ENCODE measurements at regions not wholly inside any gene's neighbourhood (a gene's known extent, or its start where the extent isn't known, plus 50 kb on each side); places are given as distances from the start of the nearest gene placed in this dataset.

GRCh38 chr6:25175196-25175595 is 104.0 kb upstream of the CARMIL1 start:
- Histone ChIP-seq H3K4me1 (ENCODE audit: insufficient read depth, low read length) (no peaks in the 10 kb centered on the region), H3K27ac (ENCODE audit: low read depth, low read length) (no peak overlapping the region), H3K36me3 (ENCODE audit: insufficient read depth, low read length) (no peaks in the 10 kb centered on the region), H3K9ac (ENCODE audit: low read depth, low read length) (no peak overlapping the region), H3K9me3 (ENCODE audit: insufficient read depth, low read depth, low read length) (no peaks in the 10 kb centered on the region), H3K4me3 (ENCODE audit: low read length) (no peak overlapping the region), H3K27me3 (ENCODE audit: insufficient read depth, low read length) (no peaks in the 10 kb centered on the region)
- WGBS, result 88% methylated on average over 6 of the region's 6 CpGs

GRCh38 chr6:25175681-25176080 is 103.5 kb upstream of the CARMIL1 start:
- Histone ChIP-seq H3K27me3 (ENCODE audit: insufficient read depth, low read length) (no peaks in the 10 kb centered on the region), H3K36me3 (ENCODE audit: insufficient read depth, low read length) (no peaks in the 10 kb centered on the region), H3K9ac (ENCODE audit: low read depth, low read length) (no peak overlapping the region), H3K9me3 (ENCODE audit: insufficient read depth, low read depth, low read length) (no peaks in the 10 kb centered on the region), H3K27ac (ENCODE audit: low read depth, low read length) (no peak overlapping the region), H3K4me3 (ENCODE audit: low read length) (no peak overlapping the region), H3K4me1 (ENCODE audit: insufficient read depth, low read length) (no peaks in the 10 kb centered on the region)
- 100% methylated on average over 1 of the region's 2 CpGs for WGBS

GRCh38 chr6:25176466-25176865 is 102.7 kb upstream of the CARMIL1 start:
- Histone ChIP-seq H3K4me3 (ENCODE audit: low read length) (no peak overlapping the region), H3K36me3 (ENCODE audit: insufficient read depth, low read length) (no peaks in the 10 kb centered on the region), H3K9me3 (ENCODE audit: insufficient read depth, low read depth, low read length) (no peaks in the 10 kb centered on the region), H3K4me1 (ENCODE audit: insufficient read depth, low read length) (no peaks in the 10 kb centered on the region), H3K9ac (ENCODE audit: low read depth, low read length) (no peak overlapping the region), H3K27ac (ENCODE audit: low read depth, low read length) (no peak overlapping the region), H3K27me3 (ENCODE audit: insufficient read depth, low read length) (no peaks in the 10 kb centered on the region)

GRCh38 chr6:25177500-25178028 is 101.6 kb upstream of the CARMIL1 start:
- Histone ChIP-seq H3K9ac (ENCODE audit: low read depth, low read length) (no peak overlapping the region), H3K36me3 (ENCODE audit: insufficient read depth, low read length) (no peaks in the 10 kb centered on the region), H3K27ac (ENCODE audit: low read depth, low read length) (no peak overlapping the region), H3K9me3 (ENCODE audit: insufficient read depth, low read depth, low read length) (no peaks in the 10 kb centered on the region), H3K4me1 (ENCODE audit: insufficient read depth, low read length) (no peaks in the 10 kb centered on the region), H3K27me3 (ENCODE audit: insufficient read depth, low read length) (no peaks in the 10 kb centered on the region), H3K4me3 (ENCODE audit: low read length) (no peak overlapping the region)
- WGBS, result 100% methylated on average over 1 of the region's 1 CpG

GRCh38 chr6:25178336-25179035 is 100.7 kb upstream of the CARMIL1 start:
- no peaks in the 10 kb centered on the region for H3K27me3 ChIP-seq (ENCODE audit: insufficient read depth, low read length)
- H3K36me3 ChIP-seq (ENCODE audit: insufficient read depth, low read length), result no peaks in the 10 kb centered on the region
- H3K4me3 ChIP-seq (ENCODE audit: low read length), result no peak overlapping the region
- H3K4me1 ChIP-seq (ENCODE audit: insufficient read depth, low read length), result no peaks in the 10 kb centered on the region
- H3K9me3 ChIP-seq (ENCODE audit: insufficient read depth, low read depth, low read length), result no peaks in the 10 kb centered on the region
- no peak overlapping the region for H3K9ac ChIP-seq (ENCODE audit: low read depth, low read length)
- no peak overlapping the region for H3K27ac ChIP-seq (ENCODE audit: low read depth, low read length)
- 87% methylated on average over 8 of the region's 8 CpGs for WGBS

GRCh38 chr6:25179051-25179778 is 100.0 kb upstream of the CARMIL1 start:
- Histone ChIP-seq H3K27me3 (ENCODE audit: insufficient read depth, low read length) (no peaks in the 10 kb centered on the region), H3K9me3 (ENCODE audit: insufficient read depth, low read depth, low read length) (no peaks in the 10 kb centered on the region), H3K27ac (ENCODE audit: low read depth, low read length) (no peak overlapping the region), H3K36me3 (ENCODE audit: insufficient read depth, low read length) (no peaks in the 10 kb centered on the region), H3K9ac (ENCODE audit: low read depth, low read length) (no peak overlapping the region), H3K4me3 (ENCODE audit: low read length) (no peak overlapping the region), H3K4me1 (ENCODE audit: insufficient read depth, low read length) (no peaks in the 10 kb centered on the region)
- WGBS, result 84% methylated on average over 4 of the region's 4 CpGs

GRCh38 chr6:25180630-25181349 is 98.4 kb upstream of the CARMIL1 start:
- H3K4me3 ChIP-seq (ENCODE audit: low read length), result no peak overlapping the region
- no peaks in the 10 kb centered on the region for H3K4me1 ChIP-seq (ENCODE audit: insufficient read depth, low read length)
- H3K9me3 ChIP-seq (ENCODE audit: insufficient read depth, low read depth, low read length), result no peaks in the 10 kb centered on the region
- H3K27me3 ChIP-seq (ENCODE audit: insufficient read depth, low read length), result no peaks in the 10 kb centered on the region
- no peak overlapping the region for H3K9ac ChIP-seq (ENCODE audit: low read depth, low read length)
- H3K36me3 ChIP-seq (ENCODE audit: insufficient read depth, low read length), result no peaks in the 10 kb centered on the region
- no peak overlapping the region for H3K27ac ChIP-seq (ENCODE audit: low read depth, low read length)
- WGBS, result 87% methylated on average over 11 of the region's 11 CpGs

GRCh38 chr6:25181350-25181724 is 97.8 kb upstream of the CARMIL1 start:
- H3K36me3 ChIP-seq (ENCODE audit: insufficient read depth, low read length), result no peaks in the 10 kb centered on the region
- no peaks in the 10 kb centered on the region for H3K4me1 ChIP-seq (ENCODE audit: insufficient read depth, low read length)
- no peaks in the 10 kb centered on the region for H3K27me3 ChIP-seq (ENCODE audit: insufficient read depth, low read length)
- H3K27ac ChIP-seq (ENCODE audit: low read depth, low read length), result no peak overlapping the region
- no peak overlapping the region for H3K4me3 ChIP-seq (ENCODE audit: low read length)
- no peaks in the 10 kb centered on the region for H3K9me3 ChIP-seq (ENCODE audit: insufficient read depth, low read depth, low read length)
- WGBS, result 95% methylated on average over 4 of the region's 4 CpGs
- H3K9ac ChIP-seq (ENCODE audit: low read depth, low read length), result no peak overlapping the region

GRCh38 chr6:25181923-25182322 is 97.3 kb upstream of the CARMIL1 start:
- Histone ChIP-seq H3K27ac (ENCODE audit: low read depth, low read length) (no peak overlapping the region), H3K4me1 (ENCODE audit: insufficient read depth, low read length) (no peaks in the 10 kb centered on the region), H3K9me3 (ENCODE audit: insufficient read depth, low read depth, low read length) (no peaks in the 10 kb centered on the region), H3K4me3 (ENCODE audit: low read length) (no peak overlapping the region), H3K9ac (ENCODE audit: low read depth, low read length) (no peak overlapping the region), H3K27me3 (ENCODE audit: insufficient read depth, low read length) (no peaks in the 10 kb centered on the region), H3K36me3 (ENCODE audit: insufficient read depth, low read length) (no peaks in the 10 kb centered on the region)
- WGBS, result 93% methylated on average over 1 of the region's 1 CpG

- no peak overlapping the region for H3K4me3 ChIP-seq (ENCODE audit: low read length)
- H3K4me1 ChIP-seq (ENCODE audit: insufficient read depth, low read length), result no peaks in the 10 kb centered on the region
- no peaks in the 10 kb centered on the region for H3K27me3 ChIP-seq (ENCODE audit: insufficient read depth, low read length)
- H3K9ac ChIP-seq (ENCODE audit: low read depth, low read length), result no peak overlapping the region
- H3K36me3 ChIP-seq (ENCODE audit: insufficient read depth, low read length), result no peaks in the 10 kb centered on the region
- H3K27ac ChIP-seq (ENCODE audit: low read depth, low read length), result no peak overlapping the region
- H3K9me3 ChIP-seq (ENCODE audit: insufficient read depth, low read depth, low read length), result no peaks in the 10 kb centered on the region
- 96% methylated on average over 2 of the region's 2 CpGs for WGBS
Measured at GRCh38 chr6:25186919-25187318, 92.3 kb upstream of the CARMIL1 start.

GRCh38 chr6:25188232-25188631 is 90.9 kb upstream of the CARMIL1 start:
- WGBS, result no CpG with 5 or more reads among the region's 1 CpG
- H3K27ac ChIP-seq (ENCODE audit: low read depth, low read length), result no peak overlapping the region
- no peaks in the 10 kb centered on the region for H3K4me1 ChIP-seq (ENCODE audit: insufficient read depth, low read length)
- H3K36me3 ChIP-seq (ENCODE audit: insufficient read depth, low read length), result no peaks in the 10 kb centered on the region
- no peaks in the 10 kb centered on the region for H3K27me3 ChIP-seq (ENCODE audit: insufficient read depth, low read length)
- no peaks in the 10 kb centered on the region for H3K9me3 ChIP-seq (ENCODE audit: insufficient read depth, low read depth, low read length)
- H3K9ac ChIP-seq (ENCODE audit: low read depth, low read length), result no peak overlapping the region
- no peak overlapping the region for H3K4me3 ChIP-seq (ENCODE audit: low read length)

Data from HUES64 (cell line).